AG09319 (cell line): ENCODE measurements at regions not wholly inside any gene's neighbourhood (a gene's known extent, or its start where the extent isn't known, plus 50 kb on each side); places are given as distances from the start of the nearest gene placed in this dataset.
A peak's percentile ranks its signal among the peaks of the same experiment; 100 is the strongest.
"Not testable (repeated sequence)": the region's sequence is repeated elsewhere in the genome, so short reads cannot be mapped to it uniquely, and the experiment has no call there.

Experiments
- DNase-seq: peaks from one replicate; pipeline ENCODE4 v3.0.0-alpha.2; 2010; ENCODE audit warnings: low read depth; ENCODE audit errors: extremely low read depth
- TF ChIP-seq, protein P1 (sequence below): IDR thresholded peaks from 2 replicates; pipeline ENCODE4 v1.5.1; 2011; ENCODE audit warnings: low read depth, mild to moderate bottlenecking, inconsistent platforms, low read length, moderate library complexity

DNA sequence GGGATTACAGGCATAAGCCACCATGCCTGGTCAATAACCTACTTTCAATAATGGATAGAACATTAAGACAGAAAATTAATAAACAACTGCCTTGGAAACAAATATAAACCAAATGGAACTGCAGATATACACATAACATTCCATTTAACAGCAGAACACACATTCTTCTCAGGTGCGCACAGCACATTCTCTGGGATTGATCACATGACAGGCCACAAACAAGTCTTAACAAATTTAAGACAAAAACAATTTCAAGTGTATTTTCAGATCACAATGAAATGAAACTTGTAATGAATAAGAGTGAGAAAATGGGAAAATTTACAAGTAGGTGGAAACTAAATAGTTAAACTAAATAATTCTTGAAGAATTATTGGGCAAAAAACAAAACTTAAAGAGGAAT, 167.9 kb downstream of the TBX18 start:
- no peak for DNase-seq
- TF ChIP-seq, protein P1, sequence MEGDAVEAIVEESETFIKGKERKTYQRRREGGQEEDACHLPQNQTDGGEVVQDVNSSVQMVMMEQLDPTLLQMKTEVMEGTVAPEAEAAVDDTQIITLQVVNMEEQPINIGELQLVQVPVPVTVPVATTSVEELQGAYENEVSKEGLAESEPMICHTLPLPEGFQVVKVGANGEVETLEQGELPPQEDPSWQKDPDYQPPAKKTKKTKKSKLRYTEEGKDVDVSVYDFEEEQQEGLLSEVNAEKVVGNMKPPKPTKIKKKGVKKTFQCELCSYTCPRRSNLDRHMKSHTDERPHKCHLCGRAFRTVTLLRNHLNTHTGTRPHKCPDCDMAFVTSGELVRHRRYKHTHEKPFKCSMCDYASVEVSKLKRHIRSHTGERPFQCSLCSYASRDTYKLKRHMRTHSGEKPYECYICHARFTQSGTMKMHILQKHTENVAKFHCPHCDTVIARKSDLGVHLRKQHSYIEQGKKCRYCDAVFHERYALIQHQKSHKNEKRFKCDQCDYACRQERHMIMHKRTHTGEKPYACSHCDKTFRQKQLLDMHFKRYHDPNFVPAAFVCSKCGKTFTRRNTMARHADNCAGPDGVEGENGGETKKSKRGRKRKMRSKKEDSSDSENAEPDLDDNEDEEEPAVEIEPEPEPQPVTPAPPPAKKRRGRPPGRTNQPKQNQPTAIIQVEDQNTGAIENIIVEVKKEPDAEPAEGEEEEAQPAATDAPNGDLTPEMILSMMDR: no peak

DNA sequence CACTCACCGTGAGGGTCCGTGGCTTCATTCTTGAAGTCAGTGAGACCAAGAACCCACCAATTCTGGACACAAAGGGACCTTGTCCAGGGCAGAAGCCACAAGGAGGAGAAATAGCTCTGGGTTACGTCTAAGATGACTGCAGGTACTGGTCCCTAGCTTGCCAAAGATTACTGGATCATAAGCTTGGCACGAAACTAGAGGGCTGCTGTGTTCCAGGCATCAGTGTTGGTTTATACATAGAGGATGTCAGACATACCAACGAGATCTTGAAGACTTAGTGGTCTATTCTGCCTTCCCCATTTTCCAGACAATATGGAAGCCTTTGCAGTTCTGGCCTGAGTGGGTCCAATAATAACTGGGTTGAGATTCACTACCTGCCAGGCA, 175.7 kb downstream of the TBX18 start:
- no peak for DNase-seq
- TF ChIP-seq, protein P1: no peak

DNA sequence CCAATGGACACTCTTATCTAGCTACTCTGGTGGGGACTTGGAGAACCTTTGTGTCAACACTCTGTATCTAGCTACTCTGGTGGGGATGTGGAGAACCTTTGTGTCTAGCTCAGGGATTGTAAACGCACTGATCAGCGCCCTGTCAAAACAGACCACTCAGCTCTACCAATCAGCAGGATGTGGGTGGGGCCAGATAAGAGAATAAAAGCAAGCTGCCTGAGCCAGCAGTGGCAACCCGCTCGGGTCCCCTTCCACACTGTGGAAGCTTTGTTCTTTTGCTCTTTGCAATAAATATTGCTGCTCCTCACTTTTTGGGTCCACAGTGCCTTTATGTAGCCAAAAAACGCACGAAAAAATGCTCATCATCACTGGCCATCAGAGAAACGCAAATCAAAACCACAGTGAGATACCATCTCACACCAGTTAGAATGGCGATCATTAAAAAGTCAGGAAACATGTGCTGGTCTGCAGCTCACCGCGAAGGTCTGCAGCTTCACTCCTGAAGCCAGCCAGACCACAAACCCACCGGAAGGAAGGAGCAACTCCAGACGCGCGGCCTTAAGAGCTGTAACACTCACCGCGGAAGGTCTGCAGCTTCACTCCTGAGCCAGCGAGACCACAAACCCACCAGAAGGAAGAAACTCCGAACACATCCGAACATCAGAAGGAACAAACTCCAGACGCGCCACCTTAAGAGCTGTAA, 176.3 kb downstream of the TBX18 start:
- DNase-seq: not testable (repeated sequence)

DNA sequence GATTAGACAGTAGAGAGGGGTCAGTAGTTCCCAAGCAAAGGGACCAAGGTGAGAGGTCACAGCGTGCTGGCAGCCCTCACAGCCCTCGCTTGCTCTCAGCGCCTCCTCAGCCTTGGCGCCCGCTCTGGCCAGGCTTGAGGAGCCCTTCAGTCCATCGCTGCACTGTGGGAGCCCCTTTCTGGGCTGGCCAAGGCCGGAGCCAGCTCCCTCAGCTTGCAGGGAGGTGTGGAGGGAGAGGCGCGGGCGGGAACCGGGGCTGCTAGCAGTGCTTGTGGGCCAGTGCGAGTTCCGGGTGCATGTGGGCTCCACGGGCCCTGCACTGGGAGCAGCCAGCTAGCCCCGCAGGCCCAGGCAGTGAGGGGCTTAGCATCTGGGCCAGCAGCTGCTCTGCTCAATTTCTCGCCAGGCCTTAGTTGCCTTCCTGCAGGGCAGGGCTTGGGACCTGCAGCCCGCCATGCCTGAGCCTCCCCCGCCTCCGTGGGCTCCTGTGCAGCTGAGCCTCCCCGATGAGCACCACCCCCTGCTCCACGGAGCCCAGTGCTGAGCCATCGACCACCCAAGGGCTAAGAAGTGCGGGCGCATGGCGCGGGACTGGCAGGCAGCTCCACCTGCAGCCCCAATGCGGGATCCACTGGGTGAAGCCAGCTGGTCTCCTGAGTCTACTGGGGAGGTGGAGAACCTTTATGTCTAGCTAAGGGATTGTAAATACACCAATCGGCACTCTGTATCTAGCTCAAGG, 177.0 kb downstream of the TBX18 start:
- not testable (repeated sequence) for DNase-seq

DNA sequence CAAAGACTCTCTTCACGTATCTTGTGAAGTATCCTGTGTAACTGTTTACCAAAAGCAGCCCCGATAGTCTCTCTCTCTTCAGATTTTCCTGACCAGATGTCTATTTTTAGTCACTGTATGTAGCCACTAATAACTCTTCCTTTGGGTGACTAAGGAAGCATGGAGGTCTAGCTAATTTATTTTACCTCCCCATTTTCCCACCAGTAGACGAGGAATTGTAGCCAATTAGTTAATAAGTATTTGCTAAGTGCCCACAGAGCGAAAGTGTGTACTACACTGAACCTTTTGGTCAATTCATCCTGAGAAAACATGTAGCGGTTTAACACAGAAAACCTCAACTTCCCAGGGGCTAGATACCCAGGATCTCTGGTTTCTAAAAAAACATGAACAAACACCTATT, 180.6 kb downstream of the TBX18 start:
- TF ChIP-seq, protein P1: no peak
- DNase-seq: no peak

DNA sequence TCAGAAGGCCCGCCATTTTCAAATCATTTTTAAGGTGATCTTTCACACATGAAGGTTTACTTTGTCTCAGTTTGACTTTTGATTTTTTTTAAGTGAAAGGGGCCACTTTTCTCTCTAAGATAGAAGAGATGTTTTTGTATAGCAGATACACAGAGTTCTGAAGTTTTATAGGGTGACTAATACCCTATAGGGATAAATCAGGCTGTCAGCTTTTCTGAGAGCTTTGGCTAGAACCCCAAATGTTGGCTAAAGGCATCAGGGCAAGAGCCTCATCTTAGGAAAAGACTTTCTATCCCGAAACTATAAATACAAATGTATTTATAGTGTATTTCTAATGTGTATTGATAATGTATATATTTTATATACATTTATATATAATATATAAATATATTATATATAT, 181.4 kb downstream of the TBX18 start:
- DNase-seq: no peak
- TF ChIP-seq, protein P1: no peak

DNA sequence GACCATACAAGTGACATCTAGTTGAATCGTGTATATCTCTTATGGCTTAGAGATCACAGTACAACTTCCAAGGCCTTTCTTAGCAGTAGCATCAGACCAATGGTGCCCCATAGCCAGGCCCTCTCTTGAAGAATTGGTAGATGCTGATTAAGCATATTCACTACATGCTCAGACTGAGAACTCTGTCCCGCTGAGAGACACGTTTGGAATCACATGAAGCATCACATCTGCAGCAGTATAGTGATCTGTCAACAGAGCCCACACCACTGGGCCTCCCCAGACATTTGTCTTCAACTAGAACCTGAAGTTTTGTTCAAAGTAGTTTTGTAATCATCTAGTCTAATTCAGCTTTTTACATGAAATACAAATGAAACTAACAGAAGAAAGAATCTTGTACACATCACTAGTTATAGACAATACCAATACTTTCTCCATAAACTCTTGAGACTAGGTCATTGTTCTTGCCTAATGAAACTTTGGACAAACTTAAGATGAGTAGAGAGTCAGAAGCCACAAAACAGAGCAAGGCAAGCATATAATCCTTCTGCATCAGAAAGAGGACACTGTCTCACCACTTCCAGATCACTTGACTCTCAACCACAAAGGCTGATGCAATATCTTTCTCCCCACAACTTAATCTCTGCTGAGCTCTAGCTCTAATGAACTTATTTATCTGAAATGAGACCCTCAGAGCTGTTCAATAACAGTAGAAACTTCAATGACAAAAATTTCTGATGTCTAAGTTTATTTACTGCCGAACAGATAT, 182.7 kb downstream of the TBX18 start:
- TF ChIP-seq, protein P1: peak; percentile 12
- DNase-seq: peak; percentile 27

DNA sequence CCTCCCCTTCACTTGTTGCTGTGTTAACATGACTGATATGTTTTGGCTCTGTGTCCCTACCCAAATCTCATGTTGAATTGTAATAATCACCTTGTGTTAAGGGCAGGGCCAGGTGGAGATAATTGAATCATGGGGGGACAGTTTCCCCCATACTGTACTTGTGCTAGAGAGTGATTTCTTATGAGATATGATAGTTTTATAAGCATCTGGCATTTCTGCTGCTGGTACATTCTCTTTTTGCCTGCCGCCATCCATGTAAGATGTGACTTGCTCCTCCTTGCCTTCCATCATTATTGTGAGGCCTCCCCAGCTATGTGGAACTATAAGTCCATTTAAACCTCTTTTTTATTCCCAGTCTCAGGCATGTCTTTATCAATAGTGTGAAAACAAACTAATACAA, 185.0 kb downstream of the TBX18 start:
- TF ChIP-seq, protein P1: no peak
- no peak for DNase-seq
